ENCODE measurements at regions not wholly inside any gene's neighbourhood (a gene's known extent, or its start where the extent isn't known, plus 50 kb on each side); places are given as distances from the start of the nearest gene placed in this dataset.

- Histone ChIP-seq H2AFZ (ENCODE audit: low read length) (no peak overlapping the region), H4K91ac (replicated peaks; ENCODE audit: insufficient read length, low read length) (no peak overlapping the region), H3K14ac (ENCODE audit: insufficient read length) (no peak overlapping the region), H2BK15ac (ENCODE audit: low read length) (no peak overlapping the region), H3K18ac (ENCODE audit: extremely low read depth, low read length) (no peak overlapping the region), H3K4me1 (replicated peaks in 1 of 4; ENCODE audit: control insufficient read depth in 3 of 4, insufficient read depth in 4 of 4, low read length in 3 of 4) (no peaks in the 10 kb centered on the region), H3K79me2 (ENCODE audit: control insufficient read depth in 1 of 2, insufficient read depth in 2 of 2, low read length in 2 of 2) (no peaks in the 10 kb centered on the region), H3K4me2 (ENCODE audit: insufficient read depth in 1 of 2, low read depth in 2 of 2, low read length in 2 of 2) (no peak overlapping the region), H3K9me3 (ENCODE audit: insufficient read depth in 2 of 2, low read depth in 1 of 2, low read length in 1 of 2) (peaks cover 24 to 32% of the 10 kb centered on the region in 2 experiments), H3K27ac (ENCODE audit: low read depth, low read length) (no peak overlapping the region), H2BK120ac (replicated peaks; ENCODE audit: low read depth, low read length) (no peak overlapping the region), H4K20me1 (replicated peaks in 1 of 2; ENCODE audit: control insufficient read depth in 1 of 2, insufficient read depth in 2 of 2, low read length in 2 of 2) (no peaks in the 10 kb centered on the region), H2BK20ac (ENCODE audit: low read length) (no peak overlapping the region), H4K8ac (ENCODE audit: extremely low read depth, insufficient read depth, low read length) (no peak overlapping the region), H3K4me3 (ENCODE audit: extremely low read depth in 1 of 4, insufficient read depth in 2 of 4, low read depth in 3 of 4, low read length in 4 of 4) (no peak overlapping the region), H3K79me1 (ENCODE audit: low read depth, low read length) (no peaks in the 10 kb centered on the region), H2BK12ac (ENCODE audit: low read depth, low read length) (no peak overlapping the region), H4K5ac (ENCODE audit: insufficient read length, low read depth, low read length) (no peak overlapping the region), H2BK5ac (ENCODE audit: low read depth, low read length) (no peak overlapping the region), H2AK5ac (ENCODE audit: low read depth, low read length) (no peak overlapping the region), H3K23ac (ENCODE audit: insufficient read length) (no peak overlapping the region), H3K23me2 (ENCODE audit: low read depth, low read length) (no peaks in the 10 kb centered on the region), H3K9ac (replicated peaks in 1 of 4; ENCODE audit: extremely low read depth in 1 of 4, low read depth in 3 of 4, low read length in 3 of 4) (no peak overlapping the region), H3K4ac (replicated peaks; ENCODE audit: insufficient read length, low read depth, low read length) (no peak overlapping the region), H3K56ac (replicated peaks; ENCODE audit: insufficient read length, low read depth, low read length) (no peak overlapping the region), H3K27me3 (replicated peaks in 1 of 4; ENCODE audit: control insufficient read depth in 3 of 4, extremely low read depth in 1 of 4, insufficient read depth in 3 of 4, low read length in 3 of 4) (no peaks in the 10 kb centered on the region), H3K36me3 (ENCODE audit: control insufficient read depth in 2 of 4, insufficient read depth in 4 of 4, low read length in 3 of 4) (no peaks in the 10 kb centered on the region; a peak in 1 of 8 replicates)
- DNase-seq (ENCODE audit: low read depth in 1 of 2, low spot score in 2 of 2) (no peak), FAIRE-seq (no peak)
- ChIA-PET POLR2A (ENCODE audit: partially characterized antibody) (no interaction called here), CTCF (ENCODE audit: partially characterized antibody) (no interaction called here)
- WGBS, 2 experiments (ENCODE audit: extremely low coverage in 1 of 2, insufficient coverage in 1 of 2, insufficient read length in 1 of 2, insufficient replicate concordance in 2 of 2, low coverage in 1 of 2, low lambda C conversion rate in 2 of 2, missing lambda C conversion rate in 1 of 2) = 82% methylated on average over 10 of the region's 41 CpGs; no CpG with 5 or more reads in 1 of the 2 experiments
- no peak for TF ChIP-seq MAFK (IDR thresholded peaks at IDR 0.05; ENCODE audit: low read depth, low read length)
- no peak for TF ChIP-seq SIX5 (IDR thresholded peaks at IDR 0.05; ENCODE audit: low read depth, low read length)
- TF ChIP-seq, protein P1, sequence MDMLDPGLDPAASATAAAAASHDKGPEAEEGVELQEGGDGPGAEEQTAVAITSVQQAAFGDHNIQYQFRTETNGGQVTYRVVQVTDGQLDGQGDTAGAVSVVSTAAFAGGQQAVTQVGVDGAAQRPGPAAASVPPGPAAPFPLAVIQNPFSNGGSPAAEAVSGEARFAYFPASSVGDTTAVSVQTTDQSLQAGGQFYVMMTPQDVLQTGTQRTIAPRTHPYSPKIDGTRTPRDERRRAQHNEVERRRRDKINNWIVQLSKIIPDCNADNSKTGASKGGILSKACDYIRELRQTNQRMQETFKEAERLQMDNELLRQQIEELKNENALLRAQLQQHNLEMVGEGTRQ (IDR thresholded peaks at IDR 0.05; ENCODE audit: low read length) = no peak
- TF ChIP-seq POU5F1 (IDR thresholded peaks at IDR 0.05; ENCODE audit: low read depth, low read length) = no peak
- no peak for TF ChIP-seq GTF2F1 (IDR thresholded peaks at IDR 0.05; ENCODE audit: borderline replicate concordance, low read depth, low read length)
- no peak for TF ChIP-seq JUND (IDR thresholded peaks at IDR 0.05; ENCODE audit: low read length)
- no peak for TF ChIP-seq TBP (IDR thresholded peaks at IDR 0.05; ENCODE audit: low read depth, low read length)
- no peak for TF ChIP-seq ZNF274 (IDR thresholded peaks at IDR 0.05; ENCODE audit: borderline replicate concordance, extremely low read depth, low read length)
- no peak for TF ChIP-seq RBBP5 (IDR thresholded peaks at IDR 0.05; ENCODE audit: borderline replicate concordance, low read depth, low read length)
- TF ChIP-seq ATF2 (IDR thresholded peaks at IDR 0.05; ENCODE audit: low read length) = no peak
These were observed 3902.9 kb downstream of the SRGAP2C start for GRCh38 chr1:125087691-125088090.

All from H1 (cell line).